ENCODE measurements at regions not wholly inside any gene's neighbourhood (a gene's known extent, or its start where the extent isn't known, plus 50 kb on each side); places are given as distances from the start of the nearest gene placed in this dataset.
A peak's percentile ranks its signal among the peaks of the same experiment; 100 is the strongest.

- Histone ChIP-seq H3K27ac (ENCODE audit: insufficient read depth, low read length) (no peak overlapping the region), H4K8ac (ENCODE audit: low read depth in 2 of 2, low read length in 2 of 2) (no peak overlapping the region), H4K5ac (ENCODE audit: low read depth, low read length) (no peak overlapping the region), H3K9me1 (ENCODE audit: insufficient read depth, low read length) (no peaks in the 10 kb centered on the region), H3K9me3 (ENCODE audit: control insufficient read depth, insufficient read depth, low read length) (no peaks in the 10 kb centered on the region), H3K27me3 (ENCODE audit: control insufficient read depth, insufficient read depth, low read length) (no peaks in the 10 kb centered on the region), H3K79me1 (ENCODE audit: low read depth in 1 of 2, low read length in 2 of 2) (no peaks in the 10 kb centered on the region), H2BK20ac (ENCODE audit: low read depth, low read length) (no peak overlapping the region), H3K4me1 (ENCODE audit: control insufficient read depth, insufficient read depth, low read length) (no peaks in the 10 kb centered on the region; the same call in 1 of the 2 replicates), H4K91ac (ENCODE audit: insufficient read depth, low read depth, low read length) (no peak overlapping the region), H4K20me1 (ENCODE audit: insufficient read depth, low read length) (no peaks in the 10 kb centered on the region), H2BK5ac (ENCODE audit: low read depth, low read length, poor library complexity, severe bottlenecking) (no peak overlapping the region), H2AK5ac (ENCODE audit: low read depth, low read length) (no peak overlapping the region), H3K56ac (ENCODE audit: extremely low read depth, insufficient read depth, low read length) (no peak overlapping the region), H3K9ac (ENCODE audit: low read depth, low read length) (no peak overlapping the region), H3K4me2 (ENCODE audit: low read depth, low read length) (no peak overlapping the region), H3K14ac (replicated peaks; ENCODE audit: low read depth, low read length) (no peak overlapping the region), H3K23ac (ENCODE audit: low read depth, low read length) (no peak overlapping the region), H3K4me3 (ENCODE audit: insufficient read depth, low read depth, low read length) (no peak overlapping the region), H3K18ac (ENCODE audit: low read depth, low read length) (no peak overlapping the region), H2BK15ac (ENCODE audit: low read depth, low read length) (no peak overlapping the region), H3K4ac (ENCODE audit: low read depth, low read length) (no peak overlapping the region), H2AFZ (replicated peaks; ENCODE audit: low read length, poor library complexity) (no peak overlapping the region), H3K36me3 (ENCODE audit: control insufficient read depth, insufficient read depth, low read length) (no peaks in the 10 kb centered on the region), H2AK9ac (replicated peaks; ENCODE audit: low read depth, low read length, poor library complexity) (no peak overlapping the region), H2BK120ac (ENCODE audit: low read depth, low read length) (no peak overlapping the region)
- intact Hi-C loops (cut with micrococcal nuclease) (loop anchor here (10.0 kb wide), 1 partner anchor 774 kb away; no protein-coding TSS in a partner anchor), in situ Hi-C loops (cut with MboI; ENCODE audit: low sequenced_read_pairs) (loop anchor here (25.0 kb wide), 1 partner anchor 677 kb away; no protein-coding TSS in a partner anchor), dilution Hi-C loops (cut with HindIII; ENCODE audit: low sequenced_read_pairs, unreplicated experiment) (no loop called here)
- DNase-seq (peak; percentile 70), ATAC-seq (ENCODE audit: low read depth) (peak; percentile 79)
- no CpG with 5 or more reads among the region's 3 CpGs for WGBS, 2 experiments (ENCODE audit: extremely low coverage in 2 of 2, insufficient read length in 1 of 2)
- TF ChIP-seq CEBPB (IDR thresholded peaks at IDR 0.05; ENCODE audit: low read depth, low read length) (peak; percentile 90), MXI1 (IDR thresholded peaks at IDR 0.05; ENCODE audit: borderline replicate concordance, low read depth, low read length) (no peak), POLR2A (IDR thresholded peaks at IDR 0.05; ENCODE audit: low read depth, low read length) (no peak), MAFK (IDR thresholded peaks at IDR 0.05; ENCODE audit: low read depth, low read length) (no peak), CHD1 (IDR thresholded peaks at IDR 0.05; ENCODE audit: low read depth, low read length) (no peak), ELK1 (IDR thresholded peaks at IDR 0.05; ENCODE audit: borderline replicate concordance, low read depth, low read length) (no peak), SMC3 (IDR thresholded peaks at IDR 0.05; ENCODE audit: low read depth, low read length) (no peak), CTCF (conservative IDR thresholded peaks at IDR 0.05; ENCODE audit: low read depth, low read length) (no peak), RCOR1 (IDR thresholded peaks at IDR 0.05; ENCODE audit: insufficient replicate concordance, low read length) (no peak), FOS (IDR thresholded peaks at IDR 0.05; ENCODE audit: low read depth, low read length) (peak; percentile 67; the same call in 1 of the 2 replicates)
- POLR2A ChIA-PET (ENCODE audit: unreplicated experiment): interaction anchor here (0.7 kb wide), 1 partner anchor 383 kb away, joined by 9 read pairs; no protein-coding TSS in a partner anchor
- BruUV-seq (replicated peaks): no TSS peak
- CTCF ChIA-PET: interaction anchor here (0.7 kb wide), 1 partner anchor 1076 kb away, joined by 6 read pairs; no protein-coding TSS in a partner anchor
Measured at GRCh38 chr4:111639120-111639690, 506.0 kb upstream of the FAM241A start.

Measured in IMR-90 (cell line).